GM21825 (cell line): ENCODE measurements at regions not wholly inside any gene's neighbourhood (a gene's known extent, or its start where the extent isn't known, plus 50 kb on each side); places are given as distances from the start of the nearest gene placed in this dataset.

Source experiments
- ATAC-seq: cut with Tn5 transposase; IDR thresholded peaks from one replicate; pipeline ENCODE4 v1.9.1; 2021; ENCODE audit warnings: mild to moderate bottlenecking, moderate library complexity; ENCODE audit not compliant: unreplicated experiment

GRCh38 chr6:169937389-169938261, 186.2 kb downstream of the ERMARD start:
- no peak for ATAC-seq

- no peak for ATAC-seq
These were observed 185.0 kb downstream of the ERMARD start for GRCh38 chr6:169936355-169936975.

DNA sequence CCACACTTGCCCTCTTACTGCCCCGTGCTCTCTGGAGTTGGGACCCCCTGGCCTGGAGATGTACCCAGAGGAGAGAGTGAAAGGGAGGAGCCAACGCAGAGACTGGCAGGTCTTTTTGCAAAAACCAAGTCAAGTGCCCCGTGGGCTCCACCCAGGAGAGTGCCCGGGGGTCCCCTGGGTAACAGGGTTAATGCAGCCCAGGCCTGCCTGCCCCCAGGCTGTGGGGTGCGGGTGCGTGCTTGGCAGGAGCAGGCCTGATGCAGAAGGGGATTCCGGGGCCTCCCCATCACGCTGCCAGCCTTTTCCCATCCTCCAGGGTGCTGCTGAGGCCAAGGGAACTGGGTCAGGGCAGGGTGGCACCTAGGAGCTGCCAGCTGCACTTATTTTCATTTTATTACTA, 184.4 kb downstream of the ERMARD start:
- no peak for ATAC-seq

GRCh38 chr6:169935348-169935718, 183.9 kb downstream of the ERMARD start:
- no peak for ATAC-seq

- ATAC-seq, result no peak
These were observed 183.4 kb downstream of the ERMARD start for GRCh38 chr6:169934699-169935347.

- ATAC-seq, result no peak
These were observed 182.6 kb downstream of the ERMARD start for GRCh38 chr6:169933839-169934698.

- no peak for ATAC-seq
These were observed 181.9 kb downstream of the ERMARD start for GRCh38 chr6:169933251-169933821.

GRCh38 chr6:169932491-169932890, 181.1 kb downstream of the ERMARD start:
- no peak for ATAC-seq

- no peak for ATAC-seq
These were observed 179.8 kb downstream of the ERMARD start for GRCh38 chr6:169931261-169931660.

DNA sequence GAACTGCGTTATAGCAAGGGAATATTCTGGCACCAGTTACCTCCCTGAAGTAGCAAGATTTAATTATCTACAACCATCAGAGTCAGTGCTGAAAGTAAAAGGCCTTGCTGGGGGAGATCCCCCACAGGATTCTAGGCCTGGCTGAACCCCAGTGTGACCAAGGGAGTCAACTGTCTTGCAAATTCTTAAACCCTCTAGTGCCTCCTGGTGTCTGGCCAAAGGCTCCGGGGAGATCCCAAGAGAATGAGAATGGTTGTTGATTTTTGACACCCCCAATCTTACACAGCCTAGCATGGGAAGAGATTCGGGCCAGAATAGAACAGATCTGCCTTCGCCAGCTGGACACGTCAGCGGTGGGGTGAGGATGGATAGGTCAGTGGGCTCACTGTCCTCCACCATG, 179.4 kb downstream of the ERMARD start:
- no peak for ATAC-seq

- no peak for ATAC-seq
These were observed 176.3 kb downstream of the ERMARD start for GRCh38 chr6:169927711-169928110.

GRCh38 chr6:169926617-169927417, 175.4 kb downstream of the ERMARD start:
- no peak for ATAC-seq

GRCh38 chr6:169923468-169924464, 172.3 kb downstream of the ERMARD start:
- no peak for ATAC-seq

GRCh38 chr6:169921853-169922824, 170.7 kb downstream of the ERMARD start:
- no peak for ATAC-seq

DNA sequence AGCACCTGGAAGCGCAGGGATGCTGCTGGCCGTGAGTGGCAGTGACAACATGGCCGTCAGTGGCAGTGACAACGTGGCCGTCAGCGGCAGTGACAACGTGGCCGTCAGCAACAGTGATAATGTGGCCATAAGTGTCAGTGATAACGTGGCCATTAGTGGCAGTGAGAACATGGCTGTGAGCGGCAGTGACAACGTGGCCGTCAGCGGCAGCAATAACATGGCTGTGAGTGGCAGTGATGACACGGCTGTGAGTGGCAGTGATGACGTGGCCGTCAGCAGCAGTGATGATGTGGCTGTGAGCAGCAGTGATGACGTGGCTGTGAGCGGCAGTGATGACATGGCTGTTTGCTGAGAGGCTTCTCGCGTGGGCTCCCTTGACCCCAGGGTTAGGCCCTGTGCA, 169.8 kb downstream of the ERMARD start:
- no peak for ATAC-seq

DNA sequence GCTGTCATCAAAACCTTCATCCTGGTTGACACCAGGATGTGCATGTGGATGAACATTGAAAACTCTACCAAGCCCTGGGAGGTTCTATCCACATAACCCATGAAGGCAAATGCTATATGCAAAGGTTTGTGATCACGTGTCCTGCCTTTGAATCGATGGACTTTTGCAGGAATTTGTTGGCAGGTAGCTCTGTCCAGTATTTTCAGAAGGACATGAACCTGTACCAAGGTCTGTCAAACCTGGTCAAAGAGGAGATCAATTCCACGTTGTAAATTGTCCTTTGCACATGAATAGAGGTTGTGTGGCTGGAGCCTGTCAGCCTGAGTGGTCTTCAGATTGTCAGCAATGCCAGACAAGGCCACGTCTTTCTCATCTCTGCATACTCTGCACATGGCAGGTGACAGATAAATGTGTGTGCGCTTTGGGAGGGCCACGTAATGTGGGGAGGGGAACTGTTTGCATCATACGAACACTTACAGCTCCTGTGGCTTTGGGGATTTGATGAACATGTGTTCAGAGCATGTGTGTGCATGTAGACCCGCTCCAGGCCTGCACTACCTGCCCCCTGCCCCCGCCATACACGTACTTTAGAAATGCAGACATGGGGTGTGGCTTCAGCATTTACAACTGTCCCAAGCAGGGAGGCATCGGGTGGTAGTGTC, 169.1 kb downstream of the ERMARD start:
- no peak for ATAC-seq

DNA sequence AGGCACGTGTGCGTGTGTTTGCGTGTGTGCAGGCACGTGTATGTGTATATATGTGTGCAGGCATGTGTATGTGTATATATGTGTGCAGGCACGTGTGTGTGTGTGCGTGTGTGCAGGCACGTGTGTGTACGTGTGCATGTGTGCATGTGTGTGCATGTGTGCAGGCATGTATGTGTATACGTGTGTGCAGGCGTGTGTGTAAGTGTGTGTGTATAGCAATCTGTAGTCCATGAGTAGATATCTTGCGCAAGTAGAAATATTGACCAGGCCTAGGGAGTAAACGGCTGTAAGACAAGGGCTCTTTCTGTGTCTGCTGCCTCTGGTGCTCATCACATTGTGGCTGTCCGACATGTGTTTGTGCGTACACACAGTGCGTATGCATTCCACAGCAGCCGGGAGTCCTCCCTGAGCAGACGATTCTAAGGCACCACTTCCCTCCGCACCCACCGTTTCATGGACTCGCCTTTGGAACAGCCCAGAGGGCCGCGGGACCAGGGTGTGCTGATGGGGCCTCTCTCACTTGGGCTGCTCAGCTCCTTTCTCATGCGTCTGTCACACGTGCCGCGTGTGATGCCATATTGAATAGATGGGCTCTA, 167.6 kb downstream of the ERMARD start:
- no peak for ATAC-seq
